Type B pancreatic cell (in vitro differentiated cells): ENCODE measurements at regions not wholly inside any gene's neighbourhood (a gene's known extent, or its start where the extent isn't known, plus 50 kb on each side); places are given as distances from the start of the nearest gene placed in this dataset.

Experiments used
- DNase-seq: peaks from one replicate; pipeline ENCODE4 v3.0.0; 2021; ENCODE audit warnings: mixed read lengths; ENCODE audit not compliant: unreplicated experiment; ENCODE audit errors: extremely low spot score
- H3K27ac Mint-ChIP-seq: 2 replicates; pipeline ENCODE4 v1.8.0; 2021; ENCODE audit warnings: mild to moderate bottlenecking, mixed read lengths
- H3K27me3 Mint-ChIP-seq: 2 replicates; pipeline ENCODE4 v1.8.0; 2021; ENCODE audit warnings: mixed read lengths
- H3K36me3 Mint-ChIP-seq: 2 replicates; pipeline ENCODE4 v1.8.0; 2021; ENCODE audit warnings: mixed read lengths
- H3K4me1 Mint-ChIP-seq: one replicate; pipeline ENCODE4 v1.8.0; 2021; ENCODE audit warnings: mixed read lengths; ENCODE audit not compliant: unreplicated experiment
- H3K4me3 Mint-ChIP-seq: 2 replicates; pipeline ENCODE4 v1.8.0; 2021; ENCODE audit warnings: mild to moderate bottlenecking, mixed read lengths
- H3K9me3 Mint-ChIP-seq: 2 replicates; pipeline ENCODE4 v1.8.0; 2021; ENCODE audit warnings: mixed read lengths
- TF ChIP-seq, protein P1 (sequence below): fragments of 200-600 bp; sonication (generic); conservative IDR thresholded peaks from 2 replicates; pipeline ENCODE4 v1.5.0; 2021; ENCODE audit warnings: antibody characterized with exemption, mild to moderate bottlenecking

DNA sequence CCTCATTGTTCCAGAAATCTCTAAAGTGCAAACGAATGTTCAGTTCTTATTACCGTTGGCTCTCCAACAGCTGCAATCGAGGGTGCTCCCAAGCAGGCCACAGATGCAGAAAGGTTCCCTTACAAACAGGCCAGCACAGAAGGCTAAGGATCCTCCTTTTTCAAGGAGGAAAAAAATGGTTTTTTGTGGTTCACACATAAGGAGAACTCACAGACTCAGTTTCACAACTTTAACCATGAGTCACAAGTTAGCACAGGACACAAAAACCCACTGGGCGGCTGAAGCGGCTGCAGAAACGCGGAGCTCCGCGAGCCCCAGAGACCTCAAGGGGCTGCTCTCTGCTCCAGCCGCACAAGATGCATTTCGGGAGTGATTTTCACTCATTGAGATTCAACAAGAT is 98.2 kb upstream of the PRR5 start:
- TF ChIP-seq, protein P1, sequence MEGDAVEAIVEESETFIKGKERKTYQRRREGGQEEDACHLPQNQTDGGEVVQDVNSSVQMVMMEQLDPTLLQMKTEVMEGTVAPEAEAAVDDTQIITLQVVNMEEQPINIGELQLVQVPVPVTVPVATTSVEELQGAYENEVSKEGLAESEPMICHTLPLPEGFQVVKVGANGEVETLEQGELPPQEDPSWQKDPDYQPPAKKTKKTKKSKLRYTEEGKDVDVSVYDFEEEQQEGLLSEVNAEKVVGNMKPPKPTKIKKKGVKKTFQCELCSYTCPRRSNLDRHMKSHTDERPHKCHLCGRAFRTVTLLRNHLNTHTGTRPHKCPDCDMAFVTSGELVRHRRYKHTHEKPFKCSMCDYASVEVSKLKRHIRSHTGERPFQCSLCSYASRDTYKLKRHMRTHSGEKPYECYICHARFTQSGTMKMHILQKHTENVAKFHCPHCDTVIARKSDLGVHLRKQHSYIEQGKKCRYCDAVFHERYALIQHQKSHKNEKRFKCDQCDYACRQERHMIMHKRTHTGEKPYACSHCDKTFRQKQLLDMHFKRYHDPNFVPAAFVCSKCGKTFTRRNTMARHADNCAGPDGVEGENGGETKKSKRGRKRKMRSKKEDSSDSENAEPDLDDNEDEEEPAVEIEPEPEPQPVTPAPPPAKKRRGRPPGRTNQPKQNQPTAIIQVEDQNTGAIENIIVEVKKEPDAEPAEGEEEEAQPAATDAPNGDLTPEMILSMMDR, result no peak
- H3K4me3 Mint-ChIP-seq, result no peak overlapping the region
- peaks cover 20% of the 10 kb centered on the region for H3K27me3 Mint-ChIP-seq
- no peaks in the 10 kb centered on the region for H3K36me3 Mint-ChIP-seq
- H3K4me1 Mint-ChIP-seq, result peaks cover 24% of the 10 kb centered on the region
- H3K27ac Mint-ChIP-seq, result no peak overlapping the region
- H3K9me3 Mint-ChIP-seq, result no peaks in the 10 kb centered on the region
- no peak for DNase-seq

DNA sequence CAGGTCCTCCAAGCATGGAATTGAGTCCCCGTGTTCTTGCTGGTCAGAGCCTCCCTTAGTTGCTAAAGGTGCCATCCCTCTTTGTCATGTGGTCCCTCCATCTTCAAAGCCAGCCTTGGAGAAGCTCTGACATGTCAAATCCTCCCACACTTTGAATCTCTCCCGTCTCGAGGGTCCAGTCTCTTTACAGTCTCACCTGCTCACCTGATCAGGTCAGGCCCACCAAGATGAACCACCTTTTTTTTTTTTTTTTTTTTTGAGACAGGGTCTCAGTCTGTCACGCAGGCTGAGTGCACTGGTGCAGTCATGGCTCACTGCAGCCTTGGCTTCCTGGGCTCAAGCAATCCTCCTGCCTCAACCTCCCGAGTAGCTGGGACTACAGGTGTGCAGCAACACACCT is 100.3 kb upstream of the PRR5 start:
- DNase-seq, result no peak
- TF ChIP-seq, protein P1, result no peak
- no peak overlapping the region for H3K27ac Mint-ChIP-seq
- peaks cover 19% of the 10 kb centered on the region for H3K27me3 Mint-ChIP-seq
- peaks cover 20% of the 10 kb centered on the region for H3K4me1 Mint-ChIP-seq
- no peaks in the 10 kb centered on the region for H3K36me3 Mint-ChIP-seq
- H3K4me3 Mint-ChIP-seq, result no peak overlapping the region
- H3K9me3 Mint-ChIP-seq, result no peaks in the 10 kb centered on the region

DNA sequence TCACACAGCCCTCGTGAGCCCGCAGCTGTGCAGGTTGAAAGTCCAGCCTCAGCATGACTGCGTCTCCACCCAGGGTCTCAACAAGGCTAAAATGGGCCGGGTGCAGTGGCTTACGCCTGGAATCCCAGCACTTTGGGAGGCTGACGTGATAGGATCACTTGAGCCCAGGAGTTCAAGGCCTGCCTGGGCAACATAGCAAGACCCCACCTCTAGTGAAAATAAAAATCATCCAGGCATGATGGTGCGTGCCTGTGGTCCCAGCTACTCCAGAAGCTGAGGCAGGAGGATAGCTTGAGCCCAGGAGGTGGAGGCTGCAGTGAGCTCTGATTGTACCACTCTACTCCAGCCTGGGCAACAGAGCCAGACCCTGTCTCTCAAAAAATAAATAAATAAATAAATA is 100.8 kb upstream of the PRR5 start:
- no peak overlapping the region for H3K4me3 Mint-ChIP-seq
- no peaks in the 10 kb centered on the region for H3K36me3 Mint-ChIP-seq
- peaks cover 19% of the 10 kb centered on the region for H3K27me3 Mint-ChIP-seq
- DNase-seq, result no peak
- H3K9me3 Mint-ChIP-seq, result no peaks in the 10 kb centered on the region
- H3K27ac Mint-ChIP-seq, result no peak overlapping the region
- H3K4me1 Mint-ChIP-seq, result peaks cover 21% of the 10 kb centered on the region
- TF ChIP-seq, protein P1, result no peak

DNA sequence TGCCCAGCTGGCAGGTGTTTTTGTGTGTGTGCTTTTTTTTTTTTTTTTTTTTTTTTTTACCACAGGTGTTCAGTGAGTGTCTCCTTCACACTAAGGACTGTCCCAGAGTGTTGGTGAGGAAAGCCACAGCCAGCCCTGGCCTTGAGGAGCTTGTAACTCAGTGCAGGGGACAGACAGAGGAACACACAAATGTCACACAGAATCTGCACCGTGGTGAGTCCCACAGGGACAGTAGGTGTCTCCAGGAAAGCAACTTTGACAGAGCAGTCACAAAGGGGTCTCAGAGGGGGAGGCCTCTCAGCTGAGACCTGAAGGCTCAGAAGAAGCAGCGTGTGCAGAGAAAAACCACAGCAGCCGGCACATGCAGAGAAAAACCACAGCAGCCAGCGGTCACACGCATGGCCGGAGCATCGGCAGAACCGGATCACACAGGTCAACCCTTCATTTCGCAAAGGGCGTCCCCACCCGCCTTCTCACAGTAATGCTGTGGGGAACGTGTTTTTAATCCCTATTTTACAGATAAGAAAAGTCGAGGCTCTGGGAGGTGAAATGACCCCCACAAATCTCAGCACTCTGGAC is 101.7 kb upstream of the PRR5 start:
- no peak overlapping the region for H3K27ac Mint-ChIP-seq

DNA sequence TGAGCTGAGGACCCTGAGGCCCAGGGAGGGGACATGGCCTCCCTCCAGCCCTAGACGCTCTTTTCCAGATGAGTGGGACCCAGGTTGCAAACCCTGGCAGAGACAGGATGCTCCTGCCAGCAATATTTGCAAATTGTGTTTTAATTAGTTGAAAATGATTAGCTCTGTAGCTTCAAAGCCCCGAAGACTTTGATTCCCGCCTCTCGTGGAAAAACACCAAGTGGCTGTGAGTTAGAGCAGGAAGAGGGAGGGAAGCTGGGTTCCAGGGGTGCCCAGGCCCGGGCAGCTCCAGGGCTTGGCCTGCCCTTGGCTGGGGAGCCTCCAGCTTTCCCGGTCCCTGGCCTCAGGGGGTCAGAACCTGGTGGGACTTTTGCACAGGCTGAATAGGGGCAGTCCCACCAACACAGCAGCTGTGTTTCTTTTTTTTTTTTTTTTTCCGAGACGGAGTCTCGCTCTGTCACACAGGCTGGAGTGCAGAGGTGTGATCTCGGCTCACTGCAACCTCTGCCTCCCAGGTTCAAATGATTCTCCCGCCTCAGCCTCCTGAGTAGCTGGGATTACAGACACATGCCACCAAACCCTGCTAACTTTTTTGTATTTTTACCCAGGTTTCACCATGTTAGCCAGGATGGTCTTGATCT is 101.6 kb upstream of the RTL6 start:
- Mint-ChIP-seq H3K27ac (no peak overlapping the region), H3K4me1 (peaks cover 18% of the 10 kb centered on the region), H3K27me3 (peaks cover 25% of the 10 kb centered on the region), H3K36me3 (no peaks in the 10 kb centered on the region), H3K9me3 (no peaks in the 10 kb centered on the region), H3K4me3 (no peak overlapping the region)
- TF ChIP-seq, protein P1, result no peak
- DNase-seq, result no peak

More for the DNA sequence above, 101.7 kb upstream of the PRR5 start:
- TF ChIP-seq, protein P1, result no peak
- H3K9me3 Mint-ChIP-seq, result no peaks in the 10 kb centered on the region
- no peak overlapping the region for H3K4me3 Mint-ChIP-seq
- no peak for DNase-seq
- H3K27me3 Mint-ChIP-seq, result peaks cover 22% of the 10 kb centered on the region
- H3K4me1 Mint-ChIP-seq, result peaks cover 19% of the 10 kb centered on the region
- H3K36me3 Mint-ChIP-seq, result no peaks in the 10 kb centered on the region
